Activated naive CD4-positive, alpha-beta T cell treated with anti-CD3 and anti-CD28 coated beads, Interleukin-2, amount 10 ng/mL, durations not matched to agents 7 days and 5 days (primary cell): ENCODE measurements at regions not wholly inside any gene's neighbourhood (a gene's known extent, or its start where the extent isn't known, plus 50 kb on each side); places are given as distances from the start of the nearest gene placed in this dataset.

Experiments
- CTCF ChIA-PET: fragments of 350-600 bp; sonication (Branson Sonifier 250); formaldehyde crosslinking; loops from one replicate; lab custom pipeline; 2021; ENCODE audit warnings: antibody characterized with exemption; lab: Charles Lee
- DNase-seq: peaks from one replicate; pipeline ENCODE4 v3.0.0-alpha.2; 2020
- H3K27ac Mint-ChIP-seq: one replicate; pipeline ENCODE4 v1.8.0; 2021; ENCODE audit warnings: mild to moderate bottlenecking, moderate library complexity, mixed read lengths
- H3K27me3 Mint-ChIP-seq: one replicate; pipeline ENCODE4 v1.8.0; 2021; ENCODE audit warnings: mild to moderate bottlenecking, mixed read lengths
- H3K36me3 Mint-ChIP-seq: one replicate; pipeline ENCODE4 v1.8.0; 2021; ENCODE audit warnings: mixed read lengths
- H3K4me1 Mint-ChIP-seq: one replicate; pipeline ENCODE4 v1.8.0; 2021; ENCODE audit warnings: mixed read lengths
- H3K4me3 Mint-ChIP-seq: one replicate; pipeline ENCODE4 v1.8.0; 2021; ENCODE audit warnings: mild to moderate bottlenecking, moderate library complexity, mixed read lengths
- H3K9me3 Mint-ChIP-seq: one replicate; pipeline ENCODE4 v1.8.0; 2021; ENCODE audit warnings: mixed read lengths

GRCh38 chr10:78899996-78900714 lies 168.6 kb upstream of the ZMIZ1 start:
- no peak for DNase-seq
- Mint-ChIP-seq H3K27me3 (no peaks in the 10 kb centered on the region), H3K4me3 (no peak overlapping the region), H3K36me3 (no peaks in the 10 kb centered on the region), H3K9me3 (no peaks in the 10 kb centered on the region), H3K27ac (no peak overlapping the region), H3K4me1 (no peaks in the 10 kb centered on the region)
- CTCF ChIA-PET = no interaction called here

- H3K4me3 Mint-ChIP-seq = no peak overlapping the region
- H3K4me1 Mint-ChIP-seq = no peaks in the 10 kb centered on the region
- CTCF ChIA-PET = no interaction called here
- no peaks in the 10 kb centered on the region for H3K9me3 Mint-ChIP-seq
- H3K27me3 Mint-ChIP-seq = no peaks in the 10 kb centered on the region
- no peak overlapping the region for H3K27ac Mint-ChIP-seq
- no peaks in the 10 kb centered on the region for H3K36me3 Mint-ChIP-seq
- DNase-seq = no peak
Measured at GRCh38 chr10:78900715-78901430, 167.9 kb upstream of the ZMIZ1 start.

- no peak for DNase-seq
- no peak overlapping the region for H3K27ac Mint-ChIP-seq
- no peaks in the 10 kb centered on the region for H3K36me3 Mint-ChIP-seq
- no peaks in the 10 kb centered on the region for H3K4me1 Mint-ChIP-seq
- H3K27me3 Mint-ChIP-seq = no peaks in the 10 kb centered on the region
- H3K4me3 Mint-ChIP-seq = no peak overlapping the region
- CTCF ChIA-PET = no interaction called here
- H3K9me3 Mint-ChIP-seq = no peaks in the 10 kb centered on the region
Measured at GRCh38 chr10:78901694-78902093, 167.1 kb upstream of the ZMIZ1 start.

GRCh38 chr10:78902815-78903214 lies 166.0 kb upstream of the ZMIZ1 start:
- Mint-ChIP-seq H3K27me3 (peaks cover 8% of the 10 kb centered on the region), H3K27ac (no peak overlapping the region), H3K36me3 (no peaks in the 10 kb centered on the region), H3K9me3 (no peaks in the 10 kb centered on the region), H3K4me1 (no peaks in the 10 kb centered on the region), H3K4me3 (no peak overlapping the region)
- CTCF ChIA-PET = no interaction called here
- DNase-seq = no peak

GRCh38 chr10:78903341-78903940 lies 165.3 kb upstream of the ZMIZ1 start:
- Mint-ChIP-seq H3K36me3 (no peaks in the 10 kb centered on the region), H3K27ac (no peak overlapping the region), H3K27me3 (peaks cover 13% of the 10 kb centered on the region), H3K9me3 (no peaks in the 10 kb centered on the region), H3K4me1 (no peaks in the 10 kb centered on the region), H3K4me3 (no peak overlapping the region)
- no peak for DNase-seq
- CTCF ChIA-PET = no interaction called here

GRCh38 chr10:78904196-78904595 lies 164.6 kb upstream of the ZMIZ1 start:
- CTCF ChIA-PET = no interaction called here
- DNase-seq = no peak
- Mint-ChIP-seq H3K36me3 (no peaks in the 10 kb centered on the region), H3K27ac (no peak overlapping the region), H3K4me1 (no peaks in the 10 kb centered on the region), H3K4me3 (no peak overlapping the region), H3K27me3 (peaks cover 13% of the 10 kb centered on the region), H3K9me3 (no peaks in the 10 kb centered on the region)

- no peak for DNase-seq
- CTCF ChIA-PET = no interaction called here
Measured at GRCh38 chr10:78905015-78905956, 163.5 kb upstream of the ZMIZ1 start.

GRCh38 chr10:78905957-78906308 lies 162.8 kb upstream of the ZMIZ1 start:
- H3K27me3 Mint-ChIP-seq = peaks cover 13% of the 10 kb centered on the region
- no peaks in the 10 kb centered on the region for H3K4me1 Mint-ChIP-seq
- no peak overlapping the region for H3K4me3 Mint-ChIP-seq
- CTCF ChIA-PET = no interaction called here
- no peaks in the 10 kb centered on the region for H3K9me3 Mint-ChIP-seq
- H3K27ac Mint-ChIP-seq = no peak overlapping the region
- DNase-seq = no peak
- no peaks in the 10 kb centered on the region for H3K36me3 Mint-ChIP-seq

More at GRCh38 chr10:78905015-78905956, 163.5 kb upstream of the ZMIZ1 start:
- Mint-ChIP-seq H3K4me3 (no peak overlapping the region), H3K4me1 (no peaks in the 10 kb centered on the region), H3K27me3 (peaks cover 13% of the 10 kb centered on the region), H3K9me3 (no peaks in the 10 kb centered on the region), H3K36me3 (no peaks in the 10 kb centered on the region), H3K27ac (no peak overlapping the region)

- no peak for DNase-seq
- no peaks in the 10 kb centered on the region for H3K36me3 Mint-ChIP-seq
- no peaks in the 10 kb centered on the region for H3K9me3 Mint-ChIP-seq
- peaks cover 13% of the 10 kb centered on the region for H3K27me3 Mint-ChIP-seq
- no peak overlapping the region for H3K27ac Mint-ChIP-seq
- H3K4me1 Mint-ChIP-seq = no peaks in the 10 kb centered on the region
- H3K4me3 Mint-ChIP-seq = no peak overlapping the region
- CTCF ChIA-PET = no interaction called here
Measured at GRCh38 chr10:78906734-78907390, 161.9 kb upstream of the ZMIZ1 start.

GRCh38 chr10:78907551-78908211 lies 161.1 kb upstream of the ZMIZ1 start:
- CTCF ChIA-PET = no interaction called here

GRCh38 chr10:78909221-78909620 lies 159.5 kb upstream of the ZMIZ1 start:
- H3K4me1 Mint-ChIP-seq = no peaks in the 10 kb centered on the region
- CTCF ChIA-PET = no interaction called here
- no peak for DNase-seq
- no peak overlapping the region for H3K27ac Mint-ChIP-seq
- no peak overlapping the region for H3K4me3 Mint-ChIP-seq
- H3K27me3 Mint-ChIP-seq = peaks cover 16% of the 10 kb centered on the region
- H3K9me3 Mint-ChIP-seq = no peaks in the 10 kb centered on the region
- no peaks in the 10 kb centered on the region for H3K36me3 Mint-ChIP-seq

More at GRCh38 chr10:78907551-78908211, 161.1 kb upstream of the ZMIZ1 start:
- peaks cover 13% of the 10 kb centered on the region for H3K27me3 Mint-ChIP-seq
- no peak overlapping the region for H3K4me3 Mint-ChIP-seq
- DNase-seq = no peak
- no peaks in the 10 kb centered on the region for H3K4me1 Mint-ChIP-seq
- no peaks in the 10 kb centered on the region for H3K36me3 Mint-ChIP-seq
- H3K27ac Mint-ChIP-seq = no peak overlapping the region
- no peaks in the 10 kb centered on the region for H3K9me3 Mint-ChIP-seq

GRCh38 chr10:78910021-78910420 lies 158.7 kb upstream of the ZMIZ1 start:
- Mint-ChIP-seq H3K9me3 (no peaks in the 10 kb centered on the region), H3K36me3 (no peaks in the 10 kb centered on the region), H3K27ac (no peak overlapping the region), H3K27me3 (peaks cover 16% of the 10 kb centered on the region), H3K4me3 (no peak overlapping the region), H3K4me1 (no peaks in the 10 kb centered on the region)
- CTCF ChIA-PET = no interaction called here
- DNase-seq = no peak

GRCh38 chr10:78910476-78910875 lies 158.3 kb upstream of the ZMIZ1 start:
- DNase-seq = no peak
- H3K36me3 Mint-ChIP-seq = no peaks in the 10 kb centered on the region
- CTCF ChIA-PET = no interaction called here
- H3K27me3 Mint-ChIP-seq = peaks cover 16% of the 10 kb centered on the region
- H3K27ac Mint-ChIP-seq = no peak overlapping the region
- H3K4me1 Mint-ChIP-seq = no peaks in the 10 kb centered on the region
- no peaks in the 10 kb centered on the region for H3K9me3 Mint-ChIP-seq
- no peak overlapping the region for H3K4me3 Mint-ChIP-seq
